Uterus (tissue), 2 donors: ENCODE measurements at regions not wholly inside any gene's neighbourhood (a gene's known extent, or its start where the extent isn't known, plus 50 kb on each side); places are given as distances from the start of the nearest gene placed in this dataset.

Experiments used
- POLR2A ChIP-seq, 2 donors: fragments of 450-650 bp; IDR thresholded peaks; one replicate each; pipeline ENCODE4 v1.6.1; 2016; ENCODE audit warnings: antibody characterized with exemption in 2 of 2, mild to moderate bottlenecking in 1 of 2, moderate library complexity in 1 of 2
- TF ChIP-seq, protein P1 (sequence below), 4 experiments: fragments of 200-600 bp in 2 of 4; fragments of 450-650 bp in 2 of 4; sonication (generic) in 2 of 4; IDR thresholded peaks; one replicate each; pipeline ENCODE4 v1.5.1; 2016 to 2019; ENCODE audit warnings: antibody characterized with exemption in 4 of 4, mild to moderate bottlenecking in 2 of 4, moderate library complexity in 1 of 4

DNA sequence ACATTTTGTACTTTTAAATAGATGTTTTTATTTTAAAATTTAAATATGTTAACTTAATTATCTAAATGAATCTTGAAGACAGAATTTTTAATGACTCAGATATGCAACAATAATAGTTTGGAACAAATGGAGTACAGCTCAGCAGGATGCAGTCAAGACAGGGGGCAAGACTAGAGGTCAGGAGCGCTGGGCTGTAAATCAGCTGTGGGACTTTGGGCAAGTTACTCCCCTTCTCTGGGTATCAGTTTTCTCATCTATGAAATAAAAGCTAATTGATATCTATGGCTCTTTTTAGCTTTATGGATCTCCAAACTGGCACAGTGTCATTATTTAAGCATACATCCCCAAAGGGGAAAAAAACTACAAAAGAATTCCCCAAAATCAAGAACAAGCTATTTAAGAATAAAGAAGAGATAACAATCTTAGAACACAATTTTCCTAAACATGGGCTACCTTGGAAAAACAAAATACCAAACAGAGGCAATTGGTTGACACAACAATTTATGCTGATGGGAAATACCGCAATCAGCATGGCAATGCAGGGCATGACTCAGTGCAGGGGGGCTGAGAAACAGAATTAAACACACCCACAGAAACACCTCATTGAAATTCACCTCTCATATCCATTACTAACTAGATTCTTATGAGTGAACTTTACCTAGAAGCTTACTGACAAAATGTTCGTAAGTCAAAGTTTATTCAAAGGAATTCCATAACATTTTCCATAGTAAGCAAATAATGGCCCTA, 188.2 kb downstream of the SIM1 start:
- TF ChIP-seq, protein P1, sequence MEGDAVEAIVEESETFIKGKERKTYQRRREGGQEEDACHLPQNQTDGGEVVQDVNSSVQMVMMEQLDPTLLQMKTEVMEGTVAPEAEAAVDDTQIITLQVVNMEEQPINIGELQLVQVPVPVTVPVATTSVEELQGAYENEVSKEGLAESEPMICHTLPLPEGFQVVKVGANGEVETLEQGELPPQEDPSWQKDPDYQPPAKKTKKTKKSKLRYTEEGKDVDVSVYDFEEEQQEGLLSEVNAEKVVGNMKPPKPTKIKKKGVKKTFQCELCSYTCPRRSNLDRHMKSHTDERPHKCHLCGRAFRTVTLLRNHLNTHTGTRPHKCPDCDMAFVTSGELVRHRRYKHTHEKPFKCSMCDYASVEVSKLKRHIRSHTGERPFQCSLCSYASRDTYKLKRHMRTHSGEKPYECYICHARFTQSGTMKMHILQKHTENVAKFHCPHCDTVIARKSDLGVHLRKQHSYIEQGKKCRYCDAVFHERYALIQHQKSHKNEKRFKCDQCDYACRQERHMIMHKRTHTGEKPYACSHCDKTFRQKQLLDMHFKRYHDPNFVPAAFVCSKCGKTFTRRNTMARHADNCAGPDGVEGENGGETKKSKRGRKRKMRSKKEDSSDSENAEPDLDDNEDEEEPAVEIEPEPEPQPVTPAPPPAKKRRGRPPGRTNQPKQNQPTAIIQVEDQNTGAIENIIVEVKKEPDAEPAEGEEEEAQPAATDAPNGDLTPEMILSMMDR (IDR thresholded peaks at IDR 0.05), result no peak
- TF ChIP-seq POLR2A (IDR thresholded peaks at IDR 0.05), result no peak
